ENCODE measurements at regions not wholly inside any gene's neighbourhood (a gene's known extent, or its start where the extent isn't known, plus 50 kb on each side); places are given as distances from the start of the nearest gene placed in this dataset.

- no peak for DNase-seq
Measured at GRCh38 chr4:10173037-10173753, 56.6 kb upstream of the WDR1 start.

GRCh38 chr4:10172278-10172921 is 55.8 kb upstream of the WDR1 start:
- DNase-seq = no peak

- no peak for DNase-seq
Measured at GRCh38 chr4:10171055-10171454, 54.5 kb upstream of the WDR1 start.

GRCh38 chr4:10169839-10170387 is 53.3 kb upstream of the WDR1 start:
- DNase-seq = no peak

- DNase-seq = no peak
Measured at GRCh38 chr4:10168151-10168550, 51.6 kb upstream of the WDR1 start.

GRCh38 chr4:10167201-10167600 is 50.6 kb upstream of the WDR1 start:
- no peak for DNase-seq
